H1 (cell line): ENCODE measurements at regions not wholly inside any gene's neighbourhood (a gene's known extent, or its start where the extent isn't known, plus 50 kb on each side); places are given as distances from the start of the nearest gene placed in this dataset.

Experiments used
- CTCF ChIA-PET: fragments of 300-600 bp; sonication (Branson Sonifier 250); formaldehyde crosslinking; loops from one replicate; lab custom pipeline; 2021; ENCODE audit not compliant: partially characterized antibody; lab: Charles Lee
- POLR2A ChIA-PET: fragments of 300-600 bp; sonication (Branson Sonifier 250); formaldehyde crosslinking; loops from one replicate; lab custom pipeline; 2021; ENCODE audit warnings: inconsistent platforms; ENCODE audit not compliant: partially characterized antibody; lab: Charles Lee
- DNase-seq, 2 experiments: peaks; one replicate each; pipeline versions ENCODE4 v3.0.0 to v3.0.0-alpha.2; 2010 to 2022; ENCODE audit warnings: low spot score in 2 of 2, low read depth in 1 of 2, mixed read lengths in 1 of 2
- FAIRE-seq: peaks from 2 replicates; lab custom pipeline; 2011; peaks lifted over from hg19 to GRCh38; lab: Jason Lieb, UNC
- H2AFZ ChIP-seq: 2 replicates; pipeline ENCODE4 v1.8.1; 2012; ENCODE audit warnings: low read length, inconsistent platforms
- H2AK5ac ChIP-seq: 2 replicates; pipeline ENCODE4 v1.6.1; 2013; ENCODE audit warnings: low read depth, low read length
- H2BK120ac ChIP-seq: replicated peaks from 2 replicates; pipeline ENCODE3; 2013; ENCODE audit warnings: low read depth, low read length, inconsistent platforms
- H2BK12ac ChIP-seq: 2 replicates; pipeline ENCODE4 v1.6.1; 2013; ENCODE audit warnings: low read depth, low read length
- H2BK15ac ChIP-seq: 2 replicates; pipeline ENCODE4 v1.6.1; 2013; ENCODE audit warnings: low read length
- H2BK20ac ChIP-seq: 2 replicates; pipeline ENCODE4 v1.6.1; 2013; ENCODE audit warnings: low read length
- H2BK5ac ChIP-seq: 2 replicates; pipeline ENCODE4 v1.6.1; 2013; ENCODE audit warnings: low read depth, low read length
- H3K14ac ChIP-seq: 2 replicates; pipeline ENCODE4 v1.6.1; 2013; ENCODE audit warnings: inconsistent platforms; ENCODE audit not compliant: insufficient read length
- H3K18ac ChIP-seq: 2 replicates; pipeline ENCODE4 v1.6.1; 2013; ENCODE audit warnings: low read length; ENCODE audit errors: extremely low read depth
- H3K23ac ChIP-seq: 2 replicates; pipeline ENCODE4 v1.6.1; 2013; ENCODE audit warnings: inconsistent platforms; ENCODE audit not compliant: insufficient read length
- H3K23me2 ChIP-seq: 2 replicates; pipeline ENCODE4 v1.6.1; 2013; ENCODE audit warnings: low read depth, low read length
- H3K27ac ChIP-seq: 2 replicates; pipeline ENCODE4 v1.6.1; 2011; ENCODE audit warnings: low read depth, low read length, inconsistent platforms
- H3K27me3 ChIP-seq, 4 experiments: replicated peaks in 1 of 4; 1 replicate in 1 of 4; 2 replicates in 3 of 4; pipeline versions ENCODE4 v1.6.1 to v1.8.1; 2011 to 2013; ENCODE audit warnings: low read length in 3 of 4, mild to moderate bottlenecking in 3 of 4, inconsistent platforms in 2 of 4, mixed read lengths in 2 of 4, moderate library complexity in 1 of 4; ENCODE audit not compliant: control insufficient read depth in 3 of 4, insufficient read depth in 3 of 4; ENCODE audit errors: extremely low read depth in 1 of 4
- H3K36me3 ChIP-seq, 4 experiments: 2 replicates each; pipeline versions ENCODE4 v1.6.1 to v1.8.1; 2011 to 2013; ENCODE audit warnings: mild to moderate bottlenecking in 4 of 4, low read length in 3 of 4, moderate library complexity in 2 of 4, control low read depth in 1 of 4, inconsistent platforms in 1 of 4; ENCODE audit not compliant: insufficient read depth in 4 of 4, control insufficient read depth in 2 of 4
- H3K4ac ChIP-seq: replicated peaks from 2 replicates; pipeline ENCODE3; 2013; ENCODE audit warnings: low read length, low read depth, mixed read lengths, inconsistent platforms; ENCODE audit not compliant: insufficient read length
- H3K4me1 ChIP-seq, 4 experiments: replicated peaks in 1 of 4; 1 replicate in 1 of 4; 2 replicates in 3 of 4; pipeline versions ENCODE4 v1.6.1 to v1.8.1; 2011 to 2013; ENCODE audit warnings: low read length in 3 of 4, inconsistent platforms in 2 of 4, mixed read lengths in 1 of 4; ENCODE audit not compliant: insufficient read depth in 4 of 4, control insufficient read depth in 3 of 4
- H3K4me2 ChIP-seq, 2 experiments: 2 replicates each; pipeline versions ENCODE4 v1.6.1 to v1.8.1; 2011 to 2013; ENCODE audit warnings: low read depth in 2 of 2, low read length in 2 of 2, control low read depth in 1 of 2, inconsistent platforms in 1 of 2, mild to moderate bottlenecking in 1 of 2; ENCODE audit not compliant: insufficient read depth in 1 of 2
- H3K4me3 ChIP-seq, 4 experiments: fragments of 200-600, 300-600 bp in 1 of 4; sonication (generic), shearing (Covaris generic), sonication (Bioruptor Twin) in 1 of 4; 2 replicates each; pipeline versions ENCODE4 v1.5.1 to v1.8.1; 2011 to 2016; ENCODE audit warnings: low read length in 4 of 4, low read depth in 3 of 4, control low read depth in 2 of 4, inconsistent platforms in 2 of 4, mild to moderate bottlenecking in 2 of 4, mixed read lengths in 1 of 4, moderate library complexity in 1 of 4; ENCODE audit not compliant: insufficient read depth in 2 of 4; ENCODE audit errors: extremely low read depth in 1 of 4
- H3K56ac ChIP-seq: replicated peaks from 2 replicates; pipeline ENCODE3; 2013; ENCODE audit warnings: low read depth, mild to moderate bottlenecking, mixed read lengths, low read length, inconsistent platforms; ENCODE audit not compliant: insufficient read length
- H3K79me1 ChIP-seq: 2 replicates; pipeline ENCODE4 v1.6.1; 2013; ENCODE audit warnings: low read depth, low read length, control low read depth
- H3K79me2 ChIP-seq, 2 experiments: 2 replicates each; pipeline versions ENCODE4 v1.6.1 to v1.8.1; 2012 to 2013; ENCODE audit warnings: low read length in 2 of 2, mild to moderate bottlenecking in 2 of 2, inconsistent platforms in 1 of 2; ENCODE audit not compliant: insufficient read depth in 2 of 2, control insufficient read depth in 1 of 2
- H3K9ac ChIP-seq, 4 experiments: replicated peaks in 1 of 4; 1 replicate in 1 of 4; 2 replicates in 3 of 4; pipeline versions ENCODE4 v1.6.1 to v1.8.1; 2011 to 2013; ENCODE audit warnings: low read depth in 3 of 4, low read length in 3 of 4, control low read depth in 2 of 4, mild to moderate bottlenecking in 2 of 4, moderate library complexity in 2 of 4, inconsistent platforms in 1 of 4; ENCODE audit errors: extremely low read depth in 1 of 4
- H3K9me3 ChIP-seq, 2 experiments: 2 replicates each; pipeline versions ENCODE4 v1.6.1 to v1.8.1; 2012 to 2013; ENCODE audit warnings: mild to moderate bottlenecking in 2 of 2, moderate library complexity in 2 of 2, control low read depth in 1 of 2, inconsistent platforms in 1 of 2, low read depth in 1 of 2, low read length in 1 of 2, mixed read lengths in 1 of 2; ENCODE audit not compliant: insufficient read depth in 2 of 2
- H4K20me1 ChIP-seq, 2 experiments: replicated peaks in 1 of 2; 2 replicates each; pipeline versions ENCODE3 to v1.8.1; 2011 to 2013; ENCODE audit warnings: inconsistent platforms in 2 of 2, low read length in 2 of 2, mild to moderate bottlenecking in 1 of 2; ENCODE audit not compliant: insufficient read depth in 2 of 2, control insufficient read depth in 1 of 2
- H4K5ac ChIP-seq: 2 replicates; pipeline ENCODE4 v1.6.1; 2013; ENCODE audit warnings: low read length, low read depth, mixed read lengths, inconsistent platforms; ENCODE audit not compliant: insufficient read length
- H4K8ac ChIP-seq: 2 replicates; pipeline ENCODE4 v1.8.0; 2013; ENCODE audit warnings: mild to moderate bottlenecking, moderate library complexity, low read length, inconsistent platforms; ENCODE audit not compliant: insufficient read depth; ENCODE audit errors: extremely low read depth
- H4K91ac ChIP-seq: replicated peaks from 2 replicates; pipeline ENCODE3; 2013; ENCODE audit warnings: low read length, mixed read lengths, inconsistent platforms; ENCODE audit not compliant: insufficient read length
- CHD2 ChIP-seq: IDR thresholded peaks from 2 replicates; pipeline ENCODE4 v1.6.1; 2012; ENCODE audit warnings: low read length, improper control_type of control experiment
- CREB1 ChIP-seq: IDR thresholded peaks from 2 replicates; pipeline ENCODE4 v1.6.1; 2012; ENCODE audit warnings: inconsistent platforms
- EZH2 ChIP-seq: fragments of 200-600 bp; sonication (generic); IDR thresholded peaks from 2 replicates; pipeline ENCODE4 v1.7.1; 2012; ENCODE audit warnings: low read depth, mild to moderate bottlenecking, moderate library complexity, low read length, inconsistent platforms; ENCODE audit not compliant: severe bottlenecking
- GTF2F1 ChIP-seq: IDR thresholded peaks from 2 replicates; pipeline ENCODE4 v1.6.1; 2012; ENCODE audit warnings: low read depth, low read length, improper control_type of control experiment, borderline replicate concordance
- NRF1 ChIP-seq: IDR thresholded peaks from 2 replicates; pipeline ENCODE4 v1.6.1; 2011; ENCODE audit warnings: mild to moderate bottlenecking, low read depth, low read length, improper control_type of control experiment
- POU5F1 ChIP-seq: IDR thresholded peaks from 2 replicates; pipeline ENCODE4 v1.6.1; 2011; ENCODE audit warnings: low read depth, mild to moderate bottlenecking, low read length, moderate library complexity
- SIN3A ChIP-seq, 2 experiments: IDR thresholded peaks in 1 of 2; conservative IDR thresholded peaks in 1 of 2; 2 replicates each; pipeline ENCODE4 v1.6.1; 2011 to 2012; ENCODE audit warnings: low read length in 2 of 2, improper control_type of control experiment in 1 of 2, low read depth in 1 of 2, mild to moderate bottlenecking in 1 of 2
- SIRT6 ChIP-seq: IDR thresholded peaks from one replicate; pipeline ENCODE4 v1.7.1; 2012; ENCODE audit warnings: low read length, inconsistent platforms
- SIX5 ChIP-seq: IDR thresholded peaks from 2 replicates; pipeline ENCODE4 v1.6.1; 2011; ENCODE audit warnings: mild to moderate bottlenecking, low read depth, low read length
- SP4 ChIP-seq: IDR thresholded peaks from 2 replicates; pipeline ENCODE4 v1.6.1; 2012; ENCODE audit warnings: low read length, inconsistent platforms
- SUZ12 ChIP-seq: fragments of 200-600 bp; sonication (generic); IDR thresholded peaks from 2 replicates; pipeline ENCODE4 v1.6.1; 2012; ENCODE audit warnings: mild to moderate bottlenecking, inconsistent platforms, low read length, moderate library complexity, mixed read lengths
- WGBS, 2 experiments: shearing (Covaris generic) in 1 of 2; methylation state at CpG; one replicate each; pipeline versions ENCODE4 v1.1.6 to v1.1.7; 2013 to 2015; ENCODE audit warnings: low lambda C conversion rate in 2 of 2, mixed read lengths in 2 of 2, inconsistent platforms in 1 of 2, low coverage in 1 of 2, missing lambda C conversion rate in 1 of 2; ENCODE audit not compliant: insufficient replicate concordance in 2 of 2, insufficient coverage in 1 of 2, insufficient read length in 1 of 2; ENCODE audit errors: extremely low coverage in 1 of 2, missing lambda C conversion rate in 1 of 2; 5-methylcytosine and 5-hydroxymethylcytosine counted together
- TF ChIP-seq, protein P1 (sequence below): IDR thresholded peaks from 2 replicates; pipeline ENCODE4 v1.6.1; 2012; ENCODE audit warnings: inconsistent platforms
- TF ChIP-seq, protein P2 (sequence below): IDR thresholded peaks from 2 replicates; pipeline ENCODE4 v1.6.1; 2011; ENCODE audit warnings: low read length, improper control_type of control experiment

DNA sequence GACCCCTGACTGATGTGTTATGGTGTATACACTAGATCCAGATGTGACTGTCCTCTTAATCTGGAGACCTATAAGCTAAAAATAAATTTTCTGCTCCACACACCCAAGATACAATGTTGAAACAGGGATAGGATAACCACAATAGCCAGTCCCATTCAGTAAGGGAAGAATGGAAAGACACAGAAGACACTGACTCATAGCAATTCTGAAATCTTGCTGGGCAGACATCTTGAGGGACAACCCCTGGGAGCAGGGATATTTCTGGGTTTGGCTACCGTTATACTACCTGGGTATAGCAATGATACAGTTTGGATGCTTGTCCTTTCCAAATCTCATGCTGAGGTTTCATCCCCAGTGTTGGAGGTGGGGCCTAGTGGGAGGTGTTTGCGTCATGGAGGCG is 93.9 kb downstream of the BUD13 start:
- Histone ChIP-seq H3K14ac (no peak overlapping the region), H3K27me3 (no peaks in the 10 kb centered on the region), H2AK5ac (no peak overlapping the region), H3K36me3 (no peaks in the 10 kb centered on the region), H3K4me3 (no peak overlapping the region), H2BK120ac (no peak overlapping the region), H3K9me3 (0 out of 4 replicates have a peak, but pooled peaks cover 0 to 2% of the 10 kb centered on the region in 2 experiments), H2BK15ac (no peak overlapping the region), H3K79me1 (no peaks in the 10 kb centered on the region), H3K23me2 (no peaks in the 10 kb centered on the region), H3K56ac (no peak overlapping the region), H3K4me2 (no peak overlapping the region), H4K91ac (no peak overlapping the region), H3K79me2 (no peaks in the 10 kb centered on the region), H3K23ac (no peak overlapping the region), H4K20me1 (no peaks in the 10 kb centered on the region), H2BK20ac (no peak overlapping the region), H2BK12ac (no peak overlapping the region), H2BK5ac (no peak overlapping the region), H3K9ac (no peak overlapping the region), H4K5ac (no peak overlapping the region), H4K8ac (no peak overlapping the region), H3K4ac (no peak overlapping the region), H3K27ac (no peak overlapping the region), H2AFZ (no peak overlapping the region), H3K4me1 (no peaks in the 10 kb centered on the region), H3K18ac (no peak overlapping the region)
- 88% methylated on average over 3 of the region's 3 CpGs; no CpG with 5 or more reads in 1 of the 2 experiments for WGBS, 2 experiments
- FAIRE-seq, result no peak
- no peak for DNase-seq
- ChIA-PET CTCF (interaction anchor here (2.2 to 2.8 kb wide), 2 partner anchors 13 to 37 kb away, joined by 7 to 10 read pairs; no protein-coding TSS in a partner anchor), POLR2A (interaction anchor here (1.0 kb wide), 1 partner anchor 21 kb away, joined by 3 read pairs; no protein-coding TSS in a partner anchor)
- TF ChIP-seq CHD2 (no peak), NRF1 (no peak), GTF2F1 (no peak), SIRT6 (no peak), CREB1 (no peak), SIX5 (no peak), SUZ12 (no peak), SP4 (no peak), EZH2 (no peak), SIN3A (conservative IDR thresholded peaks at IDR 0.05 in 1 of 2, IDR thresholded peaks at IDR 0.05 in 1 of 2; ENCODE audit: low read depth in 1 of 2, low read length in 2 of 2) (no peak), POU5F1 (no peak)
- TF ChIP-seq, protein P1, sequence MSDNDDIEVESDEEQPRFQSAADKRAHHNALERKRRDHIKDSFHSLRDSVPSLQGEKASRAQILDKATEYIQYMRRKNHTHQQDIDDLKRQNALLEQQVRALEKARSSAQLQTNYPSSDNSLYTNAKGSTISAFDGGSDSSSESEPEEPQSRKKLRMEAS, result no peak
- TF ChIP-seq, protein P2, sequence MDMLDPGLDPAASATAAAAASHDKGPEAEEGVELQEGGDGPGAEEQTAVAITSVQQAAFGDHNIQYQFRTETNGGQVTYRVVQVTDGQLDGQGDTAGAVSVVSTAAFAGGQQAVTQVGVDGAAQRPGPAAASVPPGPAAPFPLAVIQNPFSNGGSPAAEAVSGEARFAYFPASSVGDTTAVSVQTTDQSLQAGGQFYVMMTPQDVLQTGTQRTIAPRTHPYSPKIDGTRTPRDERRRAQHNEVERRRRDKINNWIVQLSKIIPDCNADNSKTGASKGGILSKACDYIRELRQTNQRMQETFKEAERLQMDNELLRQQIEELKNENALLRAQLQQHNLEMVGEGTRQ, result no peak
